ENCODE measurements at regions not wholly inside any gene's neighbourhood (a gene's known extent, or its start where the extent isn't known, plus 50 kb on each side); places are given as distances from the start of the nearest gene placed in this dataset.

DNA sequence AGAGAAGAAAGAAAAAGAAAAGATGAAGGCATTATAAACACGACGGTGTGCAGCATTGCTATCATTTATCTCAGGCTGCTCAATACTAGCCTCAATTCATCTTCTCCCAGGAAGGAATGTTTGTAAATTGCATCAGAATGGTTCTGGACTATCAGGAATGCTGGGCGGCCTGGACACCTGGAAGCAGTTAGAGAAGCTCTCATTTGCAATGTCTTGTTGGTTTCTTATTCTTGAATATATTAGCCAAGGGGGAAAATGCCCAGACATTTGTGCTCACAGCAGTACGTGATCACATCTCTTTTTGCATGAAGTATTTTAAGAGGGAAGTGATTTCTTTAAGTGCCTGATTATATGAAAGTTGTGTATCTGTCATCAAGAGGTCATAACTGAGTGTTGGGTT lies 85.6 kb upstream of the IMMP2L start:
- Histone ChIP-seq H3K9ac (replicated peaks in 1 of 4; ENCODE audit: extremely low read depth in 1 of 4, low read depth in 3 of 4, low read length in 3 of 4) (no peak overlapping the region), H4K91ac (replicated peaks; ENCODE audit: insufficient read length, low read length) (no peak overlapping the region), H3K4me1 (replicated peaks in 1 of 4; ENCODE audit: control insufficient read depth in 3 of 4, insufficient read depth in 4 of 4, low read length in 3 of 4) (no peaks in the 10 kb centered on the region), H3K4ac (replicated peaks; ENCODE audit: insufficient read length, low read depth, low read length) (no peak overlapping the region), H3K56ac (replicated peaks; ENCODE audit: insufficient read length, low read depth, low read length) (no peak overlapping the region), H3K79me2 (ENCODE audit: control insufficient read depth in 1 of 2, insufficient read depth in 2 of 2, low read length in 2 of 2) (no peaks in the 10 kb centered on the region), H3K4me2 (ENCODE audit: insufficient read depth in 1 of 2, low read depth in 2 of 2, low read length in 2 of 2) (no peak overlapping the region), H3K36me3 (ENCODE audit: control insufficient read depth in 2 of 4, insufficient read depth in 4 of 4, low read length in 3 of 4) (no peaks in the 10 kb centered on the region), H3K79me1 (ENCODE audit: low read depth, low read length) (no peaks in the 10 kb centered on the region), H2BK120ac (replicated peaks; ENCODE audit: low read depth, low read length) (no peak overlapping the region), H3K27ac (ENCODE audit: low read depth, low read length) (no peak overlapping the region), H3K23me2 (ENCODE audit: low read depth, low read length) (no peaks in the 10 kb centered on the region; the same call in 1 of the 2 replicates), H3K14ac (ENCODE audit: insufficient read length) (no peak overlapping the region), H3K23ac (ENCODE audit: insufficient read length) (no peak overlapping the region), H2BK15ac (ENCODE audit: low read length) (no peak overlapping the region), H3K18ac (ENCODE audit: extremely low read depth, low read length) (no peak overlapping the region), H4K5ac (ENCODE audit: insufficient read length, low read depth, low read length) (no peak overlapping the region), H3K9me3 (ENCODE audit: insufficient read depth in 2 of 2, low read depth in 1 of 2, low read length in 1 of 2) (peaks cover 3 to 7% of the 10 kb centered on the region in 2 experiments; a peak in 2 of 4 replicates), H2BK12ac (ENCODE audit: low read depth, low read length) (no peak overlapping the region), H2AFZ (ENCODE audit: low read length) (no peak overlapping the region), H2BK5ac (ENCODE audit: low read depth, low read length) (no peak overlapping the region), H4K8ac (ENCODE audit: extremely low read depth, insufficient read depth, low read length) (no peak overlapping the region), H3K4me3 (ENCODE audit: extremely low read depth in 1 of 4, insufficient read depth in 2 of 4, low read depth in 3 of 4, low read length in 4 of 4) (no peak overlapping the region), H3K27me3 (replicated peaks in 1 of 4; ENCODE audit: control insufficient read depth in 3 of 4, extremely low read depth in 1 of 4, insufficient read depth in 3 of 4, low read length in 3 of 4) (no peaks in the 10 kb centered on the region), H2AK5ac (ENCODE audit: low read depth, low read length) (no peak overlapping the region), H2BK20ac (ENCODE audit: low read length) (no peak overlapping the region), H4K20me1 (replicated peaks in 1 of 2; ENCODE audit: control insufficient read depth in 1 of 2, insufficient read depth in 2 of 2, low read length in 2 of 2) (no peaks in the 10 kb centered on the region)
- 84% methylated on average over 4 of the region's 4 CpGs; no CpG with 5 or more reads in 1 of the 2 experiments for WGBS, 2 experiments (ENCODE audit: extremely low coverage in 1 of 2, insufficient coverage in 1 of 2, insufficient read length in 1 of 2, insufficient replicate concordance in 2 of 2, low coverage in 1 of 2, low lambda C conversion rate in 2 of 2, missing lambda C conversion rate in 1 of 2)
- FAIRE-seq (no peak), DNase-seq (ENCODE audit: low read depth in 1 of 2, low spot score in 2 of 2) (no peak)
- POLR2A ChIA-PET (ENCODE audit: partially characterized antibody): no interaction called here
- CTCF ChIA-PET (ENCODE audit: partially characterized antibody): no interaction called here
- TF ChIP-seq TCF12 (IDR thresholded peaks at IDR 0.05; ENCODE audit: low read depth, low read length): 0 out of 2 replicates have a peak, but pooled peaks have one; percentile 20
- TF ChIP-seq, protein P1, sequence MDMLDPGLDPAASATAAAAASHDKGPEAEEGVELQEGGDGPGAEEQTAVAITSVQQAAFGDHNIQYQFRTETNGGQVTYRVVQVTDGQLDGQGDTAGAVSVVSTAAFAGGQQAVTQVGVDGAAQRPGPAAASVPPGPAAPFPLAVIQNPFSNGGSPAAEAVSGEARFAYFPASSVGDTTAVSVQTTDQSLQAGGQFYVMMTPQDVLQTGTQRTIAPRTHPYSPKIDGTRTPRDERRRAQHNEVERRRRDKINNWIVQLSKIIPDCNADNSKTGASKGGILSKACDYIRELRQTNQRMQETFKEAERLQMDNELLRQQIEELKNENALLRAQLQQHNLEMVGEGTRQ (IDR thresholded peaks at IDR 0.05; ENCODE audit: low read length): no peak

All from H1 (cell line).